Right lobe of liver (tissue), 4 donors: ENCODE measurements at regions not wholly inside any gene's neighbourhood (a gene's known extent, or its start where the extent isn't known, plus 50 kb on each side); places are given as distances from the start of the nearest gene placed in this dataset.

ENCODE experiments used
- CTCF ChIP-seq, 4 donors: fragments of 200-600 bp in 3 of 4; fragments of 450-650 bp in 1 of 4; IDR thresholded peaks; one replicate each; pipeline versions ENCODE4 v1.5.1 to v1.8.0; 2016 to 2022; ENCODE audit warnings: antibody characterized with exemption in 4 of 4, mild to moderate bottlenecking in 2 of 4
- POLR2A ChIP-seq: fragments of 450-650 bp; IDR thresholded peaks from one replicate; pipeline ENCODE4 v1.6.1; 2017; ENCODE audit warnings: antibody characterized with exemption, mild to moderate bottlenecking
- donor health status: DM: no; HTN: no; CAD: no.
- donor health status: DM: no; HTN: no; CAD: no.
- donor health status: DM: no; HTN: yes; CAD: no.

GRCh38 chr20:24812373-24812772 is 136.7 kb upstream of the CST7 start:
- no peak for TF ChIP-seq CTCF (IDR thresholded peaks at IDR 0.05)
- TF ChIP-seq POLR2A, result no peak
